Small intestine (tissue), 7 donors: ENCODE measurements at regions not wholly inside any gene's neighbourhood (a gene's known extent, or its start where the extent isn't known, plus 50 kb on each side); places are given as distances from the start of the nearest gene placed in this dataset.

Experiments
- DNase-seq, 2 donors: peaks; one replicate each; pipeline versions ENCODE4 v3.0.0 to v3.0.0-alpha.2; 2013
- FAIRE-seq: peaks from 2 replicates; lab custom pipeline; 2012; peaks lifted over from hg19 to GRCh38; lab: Jason Lieb, UNC
- H3K27ac ChIP-seq, 3 donors: one replicate each; pipeline ENCODE4 v1.5.1; 2013; ENCODE audit warnings: low read length in 2 of 3, mild to moderate bottlenecking in 2 of 3, control low read depth in 1 of 3, inconsistent platforms in 1 of 3, low read depth in 1 of 3, moderate library complexity in 1 of 3
- H3K27me3 ChIP-seq, 3 donors: one replicate each; pipeline ENCODE4 v1.6.1; 2013; ENCODE audit warnings: low read length in 3 of 3, inconsistent platforms in 1 of 3; ENCODE audit not compliant: control insufficient read depth in 3 of 3, insufficient read depth in 3 of 3
- H3K36me3 ChIP-seq, 3 donors: one replicate each; pipeline ENCODE4 v1.6.1; 2013; ENCODE audit warnings: low read length in 3 of 3, inconsistent platforms in 1 of 3, low read depth in 1 of 3, mild to moderate bottlenecking in 1 of 3, moderate library complexity in 1 of 3; ENCODE audit not compliant: control insufficient read depth in 3 of 3, insufficient read depth in 2 of 3
- H3K4me1 ChIP-seq, 3 donors: one replicate each; pipeline ENCODE4 v1.6.1; 2013; ENCODE audit warnings: low read length in 2 of 3, inconsistent platforms in 1 of 3, low read depth in 1 of 3, mild to moderate bottlenecking in 1 of 3, moderate library complexity in 1 of 3; ENCODE audit not compliant: control insufficient read depth in 3 of 3, insufficient read depth in 2 of 3
- H3K4me3 ChIP-seq, 3 donors: one replicate each; pipeline ENCODE4 v1.5.1; 2013; ENCODE audit warnings: low read length in 3 of 3, control low read depth in 1 of 3, inconsistent platforms in 1 of 3, low read depth in 1 of 3, mild to moderate bottlenecking in 1 of 3, moderate library complexity in 1 of 3
- H3K9me3 ChIP-seq, 2 donors: one replicate each; pipeline ENCODE4 v1.6.1; 2013; ENCODE audit warnings: low read depth in 1 of 2, low read length in 1 of 2; ENCODE audit not compliant: control insufficient read depth in 2 of 2, insufficient read depth in 1 of 2
- WGBS, 3 donors: extraction: QIAGEN DNeasy Blood & Tissue Kit; methylation state at CpG; one replicate each; pipeline ENCODE4 v1.1.7; 2013; 5-methylcytosine and 5-hydroxymethylcytosine counted together
- donor health status: healthy with polysubstance abuse.
- donor health status: control.
- donor health status: control.
- donor health status: Bipolar disorder and iron deficiency.
- donor health status: healthy.

DNA sequence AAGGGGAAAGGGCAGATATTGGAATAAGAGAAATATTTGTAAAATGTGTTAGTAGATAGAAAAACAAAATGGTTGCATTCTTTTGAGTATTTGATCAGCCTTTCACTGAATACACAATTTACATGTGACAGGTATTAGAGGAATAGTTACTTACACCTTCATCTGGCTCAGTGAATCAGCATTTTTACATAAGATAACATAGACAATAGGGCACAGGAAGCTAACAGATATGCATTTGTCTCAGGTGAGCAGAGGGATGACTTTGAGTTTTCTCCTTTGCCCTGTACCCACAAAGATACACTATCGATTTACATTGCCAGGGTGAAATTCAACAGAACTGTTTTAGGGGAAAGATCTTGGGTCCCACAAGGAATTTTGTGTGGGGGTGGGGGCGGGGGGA, 373.1 kb upstream of the NETO1 start:
- no peak for FAIRE-seq
- no peaks in the 10 kb centered on the region for H3K27me3 ChIP-seq
- no peak overlapping the region for H3K4me3 ChIP-seq

GRCh38 chr18:73235921-73236320, 368.1 kb upstream of the NETO1 start:
- Histone ChIP-seq H3K4me1 (no peaks in the 10 kb centered on the region), H3K36me3 (no peaks in the 10 kb centered on the region), H3K9me3 (no peaks in the 10 kb centered on the region), H3K4me3 (no peak overlapping the region), H3K27me3 (no peaks in the 10 kb centered on the region), H3K27ac (no peak overlapping the region)
- DNase-seq (no peak), FAIRE-seq (no peak)

More for the DNA sequence above, 373.1 kb upstream of the NETO1 start:
- H3K36me3 ChIP-seq: no peaks in the 10 kb centered on the region
- 36 to 53% (median 41%) methylated on average over 2 of the region's 2 CpGs for WGBS, 3 donors
- H3K9me3 ChIP-seq: no peaks in the 10 kb centered on the region
- DNase-seq: no peak
- no peaks in the 10 kb centered on the region for H3K4me1 ChIP-seq
- no peak overlapping the region for H3K27ac ChIP-seq

- Histone ChIP-seq H3K4me3 (no peak overlapping the region), H3K4me1 (no peaks in the 10 kb centered on the region), H3K27ac (no peak overlapping the region), H3K27me3 (no peaks in the 10 kb centered on the region), H3K9me3 (no peaks in the 10 kb centered on the region), H3K36me3 (no peaks in the 10 kb centered on the region)
- FAIRE-seq (no peak), DNase-seq (no peak)
- 76 to 83% (median 82%) methylated on average over 8 of the region's 8 CpGs for WGBS, 3 donors
These were observed 367.7 kb upstream of the NETO1 start for GRCh38 chr18:73235491-73235890.

DNA sequence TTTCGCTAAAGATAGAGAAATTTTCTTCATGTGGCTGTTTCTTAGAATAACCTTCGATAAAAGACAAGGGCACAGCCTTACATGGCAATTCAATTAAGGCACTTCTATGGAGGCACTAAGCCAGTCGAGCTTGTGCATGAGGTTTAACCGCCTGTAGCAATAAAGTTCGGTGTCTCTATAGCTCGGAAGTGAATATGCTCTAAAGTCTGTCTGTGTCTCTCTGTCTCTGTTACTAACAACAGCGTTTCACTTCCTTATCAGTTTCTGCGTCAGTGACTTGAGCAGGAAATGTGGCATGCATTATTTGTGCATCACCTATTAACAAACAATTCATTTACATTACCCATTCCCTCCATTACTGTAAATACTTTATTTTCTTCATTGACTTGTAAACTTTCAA, 365.1 kb upstream of the NETO1 start:
- Histone ChIP-seq H3K36me3 (no peaks in the 10 kb centered on the region), H3K27me3 (no peaks in the 10 kb centered on the region), H3K4me3 (no peak overlapping the region), H3K4me1 (no peaks in the 10 kb centered on the region), H3K27ac (no peak overlapping the region), H3K9me3 (no peaks in the 10 kb centered on the region)
- FAIRE-seq (no peak), DNase-seq (no peak)
- 69 to 75% (median 70%) methylated on average over 8 of the region's 8 CpGs for WGBS, 3 donors

DNA sequence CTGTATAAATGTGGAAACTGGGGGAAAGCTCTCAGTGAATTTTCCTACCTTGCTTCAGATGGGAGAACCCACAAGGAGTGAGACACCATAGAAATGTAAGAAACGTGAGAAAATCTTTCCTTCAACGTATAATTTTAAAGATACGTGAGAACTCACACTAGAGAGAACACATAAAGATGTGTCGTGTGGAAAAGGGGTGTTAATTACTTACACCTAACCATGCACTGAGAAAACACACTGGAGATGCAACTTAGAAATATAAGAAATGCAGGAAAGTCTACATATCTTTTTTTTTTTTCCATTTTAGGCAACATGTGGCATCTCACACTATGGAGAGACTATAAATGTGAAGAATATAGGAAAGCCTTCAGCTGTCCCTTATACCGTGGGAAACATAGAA, 352.9 kb upstream of the NETO1 start:
- H3K36me3 ChIP-seq: no peaks in the 10 kb centered on the region
- no peaks in the 10 kb centered on the region for H3K27me3 ChIP-seq
- no peaks in the 10 kb centered on the region for H3K9me3 ChIP-seq
- FAIRE-seq (no peak), DNase-seq (no peak)
- H3K4me1 ChIP-seq: no peaks in the 10 kb centered on the region
- H3K27ac ChIP-seq: no peak overlapping the region
- WGBS, 3 donors: 82 to 86% (median 84%) methylated on average over 5 of the region's 5 CpGs
- no peak overlapping the region for H3K4me3 ChIP-seq

GRCh38 chr18:73218293-73218692, 350.5 kb upstream of the NETO1 start:
- no peak overlapping the region for H3K4me3 ChIP-seq
- FAIRE-seq (no peak), DNase-seq (no peak)
- no peaks in the 10 kb centered on the region for H3K36me3 ChIP-seq
- H3K27me3 ChIP-seq: no peaks in the 10 kb centered on the region
- no peaks in the 10 kb centered on the region for H3K4me1 ChIP-seq
- H3K27ac ChIP-seq: no peak overlapping the region
- H3K9me3 ChIP-seq: no peaks in the 10 kb centered on the region
- 71 to 75% (median 73%) methylated on average over 2 of the region's 2 CpGs for WGBS, 3 donors

DNA sequence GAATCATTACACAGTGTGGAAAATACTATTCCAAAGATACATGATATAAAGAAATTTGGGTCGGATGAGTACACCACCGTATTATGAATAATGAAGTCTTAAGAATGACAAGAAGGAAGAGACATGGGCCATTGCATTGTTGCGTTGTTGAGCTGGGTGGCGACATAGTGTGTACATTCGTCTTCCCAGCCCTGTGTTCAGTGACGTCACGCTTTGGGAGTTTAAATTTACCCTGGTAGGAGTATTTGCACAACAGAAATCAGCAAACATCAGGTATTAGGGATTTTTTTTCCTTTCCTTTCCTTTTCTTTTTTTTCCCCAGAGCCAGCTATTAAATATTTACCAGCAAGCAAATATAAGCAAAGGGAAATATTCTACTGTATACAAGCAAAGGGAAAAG, 347.2 kb upstream of the NETO1 start:
- Histone ChIP-seq H3K4me3 (no peak overlapping the region), H3K9me3 (peaks cover 0 to 3% of the 10 kb centered on the region in 2 donors), H3K36me3 (no peaks in the 10 kb centered on the region), H3K4me1 (no peaks in the 10 kb centered on the region), H3K27me3 (no peaks in the 10 kb centered on the region), H3K27ac (no peak overlapping the region)
- DNase-seq: no peak
- FAIRE-seq: no peak
- WGBS, 3 donors: 62 to 79% (median 70%) methylated on average over 7 of the region's 7 CpGs

DNA sequence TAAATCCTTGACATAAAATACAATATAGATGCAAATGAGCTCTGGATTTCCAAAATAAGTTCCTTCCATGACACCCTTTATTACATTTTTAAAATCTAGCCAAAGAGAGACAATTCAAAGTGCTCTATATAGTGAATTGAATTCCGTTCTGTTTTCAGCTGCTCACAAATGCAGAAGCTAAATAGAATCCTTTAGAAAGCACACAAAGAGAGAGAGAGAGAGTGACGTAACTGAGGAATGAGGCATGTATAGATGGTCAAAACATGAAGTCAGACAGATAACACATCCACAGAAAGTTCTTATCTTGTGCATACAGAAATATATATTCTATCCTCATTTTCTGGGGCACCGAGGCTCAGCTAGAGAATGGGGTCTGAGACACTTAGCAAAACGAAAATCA, 344.7 kb upstream of the NETO1 start:
- Histone ChIP-seq H3K4me1 (no peaks in the 10 kb centered on the region), H3K9me3 (peaks cover 0 to 3% of the 10 kb centered on the region in 2 donors), H3K27ac (no peak overlapping the region), H3K36me3 (no peaks in the 10 kb centered on the region), H3K4me3 (no peak overlapping the region), H3K27me3 (no peaks in the 10 kb centered on the region)
- no peak for DNase-seq
- WGBS, 3 donors: 66 to 77% (median 69%) methylated on average over 4 of the region's 4 CpGs
- no peak for FAIRE-seq

DNA sequence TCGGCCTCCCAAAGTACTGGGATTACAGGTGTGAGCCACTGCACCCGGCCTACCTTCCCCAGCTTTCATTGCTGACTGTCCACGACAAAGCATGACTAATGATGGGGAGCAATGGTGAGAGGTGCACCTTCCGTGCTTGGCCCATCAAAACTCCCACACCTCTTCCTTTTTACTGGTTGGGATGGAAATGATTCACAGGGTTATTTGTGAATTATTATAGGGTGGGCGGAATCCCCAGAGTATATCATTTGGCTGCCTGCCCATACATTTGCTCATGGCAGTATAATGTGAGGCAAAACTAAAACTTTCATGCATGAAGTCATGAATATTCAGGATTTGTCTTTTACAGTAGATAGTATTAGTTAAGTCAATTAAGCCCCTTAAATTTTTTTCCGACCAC, 334.2 kb upstream of the NETO1 start:
- no peak for FAIRE-seq
- 74 to 80% (median 77%) methylated on average over 6 of the region's 6 CpGs for WGBS, 3 donors

More for the DNA sequence above, 334.2 kb upstream of the NETO1 start:
- H3K9me3 ChIP-seq: no peaks in the 10 kb centered on the region
- no peaks in the 10 kb centered on the region for H3K36me3 ChIP-seq
- H3K27ac ChIP-seq: no peak overlapping the region
- H3K4me1 ChIP-seq: no peaks in the 10 kb centered on the region
- H3K4me3 ChIP-seq: no peak overlapping the region
- no peaks in the 10 kb centered on the region for H3K27me3 ChIP-seq
- DNase-seq: no peak
